Adrenal gland (tissue), 9 donors: ENCODE measurements at regions not wholly inside any gene's neighbourhood (a gene's known extent, or its start where the extent isn't known, plus 50 kb on each side); places are given as distances from the start of the nearest gene placed in this dataset.

Source experiments
- DNase-seq, 7 donors: peaks; one replicate each; pipeline ENCODE4 v3.0.0-alpha.2; 2019 to 2020
- H3K27ac ChIP-seq, 5 donors: fragments of 200-600 bp; sonication (generic) in 4 of 5; 1 replicate in 3 of 5; 2 replicates in 2 of 5; pipeline versions ENCODE4 v1.5.1 to v1.8.0; 2016 to 2020; ENCODE audit warnings: mild to moderate bottlenecking in 1 of 5
- H3K27me3 ChIP-seq: fragments of 200-600 bp; 2 replicates; pipeline ENCODE4 v1.8.0; 2021
- H3K36me3 ChIP-seq, 2 donors: fragments of 200-600 bp; replicated peaks in 1 of 2; 1 replicate in 1 of 2; 2 replicates in 1 of 2; pipeline versions ENCODE4 v1.5.1 to v1.8.0; 2018 to 2022
- H3K4me1 ChIP-seq, 2 donors: fragments of 200-600 bp; replicated peaks in 1 of 2; 1 replicate in 1 of 2; 2 replicates in 1 of 2; pipeline versions ENCODE4 v1.5.1 to v1.8.0; 2018 to 2021
- H3K4me3 ChIP-seq, 4 donors: fragments of 200-600 bp; sonication (generic) in 3 of 4; one replicate each; pipeline ENCODE4 v1.5.1; 2016 to 2018
- H3K9me3 ChIP-seq, 3 donors: fragments of 200-600 bp; sonication (generic) in 1 of 3; replicated peaks in 1 of 3; 1 replicate in 2 of 3; 2 replicates in 1 of 3; pipeline versions ENCODE4 v1.5.1 to v1.8.0; 2016 to 2021
- POLR2A ChIP-seq, 2 donors: fragments of 450-650 bp; IDR thresholded peaks; one replicate each; pipeline ENCODE4 v1.6.1; 2017; ENCODE audit warnings: antibody characterized with exemption in 2 of 2, mild to moderate bottlenecking in 2 of 2, moderate library complexity in 1 of 2
- WGBS, 4 donors: extraction: QIAGEN DNeasy Blood & Tissue Kit in 2 of 4; methylation state at CpG; one replicate each; pipeline versions ENCODE4 v1.1.5 to v1.1.7; 2013 to 2017; 5-methylcytosine and 5-hydroxymethylcytosine counted together
- intact Hi-C, 2 donors: fragments of 100-400 bp; cut with DNase I; formaldehyde crosslinking; loops; one replicate each; pipeline versions ENCODE4 v1.14.1 to v1.15.0; 2022 to 2023
- TF ChIP-seq, protein P1 (sequence below), 6 experiments: fragments of 450-650 bp in 4 of 6; fragments of 200-600 bp in 2 of 6; sonication (generic) in 1 of 6; IDR thresholded peaks; 1 replicate in 5 of 6; 2 replicates in 1 of 6; pipeline versions ENCODE4 v1.5.1 to v1.8.0; 2016 to 2021; ENCODE audit warnings: antibody characterized with exemption in 6 of 6, mild to moderate bottlenecking in 2 of 6, moderate library complexity in 1 of 6
- donor health status: healthy with polysubstance abuse.
- donor health status: Bipolar disorder and iron deficiency.
- donor health status: DM: yes; HTN: yes; CAD: no.
- donor health status: DM: no; HTN: no; CAD: no.
- donor health status: DM: no; HTN: no; CAD: no.

GRCh38 chr5:98209418-98209817 is 564.0 kb upstream of the RGMB start:
- H3K27me3 ChIP-seq, result no peaks in the 10 kb centered on the region
- no peaks in the 10 kb centered on the region for H3K9me3 ChIP-seq
- intact Hi-C loops, result no loop called here
- no peak for DNase-seq
- H3K4me1 ChIP-seq, result no peaks in the 10 kb centered on the region
- H3K4me3 ChIP-seq, result no peak overlapping the region
- H3K27ac ChIP-seq, result no peak overlapping the region
- no peaks in the 10 kb centered on the region for H3K36me3 ChIP-seq
- TF ChIP-seq POLR2A (IDR thresholded peaks at IDR 0.05), result no peak
- TF ChIP-seq, protein P1, sequence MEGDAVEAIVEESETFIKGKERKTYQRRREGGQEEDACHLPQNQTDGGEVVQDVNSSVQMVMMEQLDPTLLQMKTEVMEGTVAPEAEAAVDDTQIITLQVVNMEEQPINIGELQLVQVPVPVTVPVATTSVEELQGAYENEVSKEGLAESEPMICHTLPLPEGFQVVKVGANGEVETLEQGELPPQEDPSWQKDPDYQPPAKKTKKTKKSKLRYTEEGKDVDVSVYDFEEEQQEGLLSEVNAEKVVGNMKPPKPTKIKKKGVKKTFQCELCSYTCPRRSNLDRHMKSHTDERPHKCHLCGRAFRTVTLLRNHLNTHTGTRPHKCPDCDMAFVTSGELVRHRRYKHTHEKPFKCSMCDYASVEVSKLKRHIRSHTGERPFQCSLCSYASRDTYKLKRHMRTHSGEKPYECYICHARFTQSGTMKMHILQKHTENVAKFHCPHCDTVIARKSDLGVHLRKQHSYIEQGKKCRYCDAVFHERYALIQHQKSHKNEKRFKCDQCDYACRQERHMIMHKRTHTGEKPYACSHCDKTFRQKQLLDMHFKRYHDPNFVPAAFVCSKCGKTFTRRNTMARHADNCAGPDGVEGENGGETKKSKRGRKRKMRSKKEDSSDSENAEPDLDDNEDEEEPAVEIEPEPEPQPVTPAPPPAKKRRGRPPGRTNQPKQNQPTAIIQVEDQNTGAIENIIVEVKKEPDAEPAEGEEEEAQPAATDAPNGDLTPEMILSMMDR (IDR thresholded peaks at IDR 0.05), result no peak

DNA sequence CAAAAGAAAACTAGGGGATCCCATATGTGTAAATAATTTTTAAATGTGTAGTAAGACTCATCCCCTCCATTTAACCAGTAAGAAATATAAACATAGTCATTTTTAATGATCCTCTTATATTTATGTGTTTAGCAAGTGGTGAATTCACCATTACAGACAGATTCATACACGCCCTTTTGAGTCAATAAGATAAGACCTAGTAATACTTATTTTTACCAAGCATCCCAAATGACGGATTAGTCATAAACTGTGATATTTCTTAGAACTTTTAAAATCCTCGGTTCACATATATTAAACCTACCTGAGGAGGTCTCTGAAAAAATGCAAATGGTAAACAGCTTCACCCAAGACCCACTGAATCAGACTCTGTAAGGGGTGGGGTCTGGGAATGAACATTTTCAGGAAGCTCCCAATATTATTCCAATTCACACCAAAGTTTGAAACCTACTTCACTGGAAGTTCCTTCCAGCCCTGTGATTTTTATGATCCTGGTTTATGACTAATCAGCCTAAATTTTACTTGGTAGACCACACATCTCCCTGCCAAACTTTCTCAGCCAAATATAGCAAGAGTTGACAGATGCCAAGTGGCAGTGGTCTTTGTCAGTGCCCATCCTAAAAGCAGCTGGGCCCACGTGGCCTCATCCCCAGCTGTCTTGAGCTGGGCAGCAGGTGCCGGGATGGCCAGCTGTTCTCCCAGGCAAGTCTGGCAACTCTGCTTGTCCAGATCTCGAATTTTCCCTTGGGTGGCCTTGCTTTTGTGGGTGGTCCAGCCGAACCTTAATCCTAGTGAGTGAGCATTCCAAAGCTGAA is 559.0 kb upstream of the RGMB start:
- no peaks in the 10 kb centered on the region for H3K36me3 ChIP-seq
- intact Hi-C loops, result no loop called here
- WGBS, 4 donors, result 61 to 76% (median 70%) methylated on average over 7 of the region's 7 CpGs

GRCh38 chr5:98217138-98217537 is 556.3 kb upstream of the RGMB start:
- no peaks in the 10 kb centered on the region for H3K36me3 ChIP-seq
- no peak for DNase-seq
- WGBS, 4 donors, result 78 to 100% (median 80%) methylated on average over 1 of the region's 1 CpG
- H3K27ac ChIP-seq, result no peak overlapping the region
- intact Hi-C loops, result no loop called here
- TF ChIP-seq POLR2A (IDR thresholded peaks at IDR 0.05), result no peak
- TF ChIP-seq, protein P1 (IDR thresholded peaks at IDR 0.05), result no peak
- no peaks in the 10 kb centered on the region for H3K9me3 ChIP-seq
- no peak overlapping the region for H3K4me3 ChIP-seq
- no peaks in the 10 kb centered on the region for H3K4me1 ChIP-seq
- H3K27me3 ChIP-seq, result no peaks in the 10 kb centered on the region

More for the DNA sequence above, 559.0 kb upstream of the RGMB start:
- Histone ChIP-seq H3K27me3 (no peaks in the 10 kb centered on the region), H3K9me3 (no peaks in the 10 kb centered on the region), H3K4me3 (no peak overlapping the region), H3K4me1 (no peaks in the 10 kb centered on the region), H3K27ac (no peak overlapping the region)
- TF ChIP-seq, protein P1 (IDR thresholded peaks at IDR 0.05), result no peak
- no peak for TF ChIP-seq POLR2A (IDR thresholded peaks at IDR 0.05)
- DNase-seq, result no peak

GRCh38 chr5:98218838-98219237 is 554.6 kb upstream of the RGMB start:
- intact Hi-C loops, result no loop called here

More at GRCh38 chr5:98218838-98219237, 554.6 kb upstream of the RGMB start:
- Histone ChIP-seq H3K27me3 (no peaks in the 10 kb centered on the region), H3K27ac (no peak overlapping the region), H3K4me3 (no peak overlapping the region), H3K4me1 (no peaks in the 10 kb centered on the region), H3K36me3 (no peaks in the 10 kb centered on the region), H3K9me3 (no peaks in the 10 kb centered on the region)
- no peak for DNase-seq
- WGBS, 4 donors, result 61 to 64% (median 63%) methylated on average over 2 of the region's 2 CpGs
- TF ChIP-seq, protein P1 (IDR thresholded peaks at IDR 0.05), result no peak
- no peak for TF ChIP-seq POLR2A (IDR thresholded peaks at IDR 0.05)
